IPS-NIHi11 (cell line): ENCODE measurements at regions not wholly inside any gene's neighbourhood (a gene's known extent, or its start where the extent isn't known, plus 50 kb on each side); places are given as distances from the start of the nearest gene placed in this dataset.

Experiments
- DNase-seq: peaks from one replicate; pipeline ENCODE4 v3.0.0; 2012; ENCODE audit warnings: mixed read lengths, low spot score

- peak; percentile 22 for DNase-seq
Observed at GRCh38 chr12:91577586-91578539, 395.2 kb upstream of the DCN start.

- no peak for DNase-seq
Observed at GRCh38 chr12:91576432-91576831, 393.8 kb upstream of the DCN start.

GRCh38 chr12:91575630-91576029 lies 393.0 kb upstream of the DCN start:
- no peak for DNase-seq

DNA sequence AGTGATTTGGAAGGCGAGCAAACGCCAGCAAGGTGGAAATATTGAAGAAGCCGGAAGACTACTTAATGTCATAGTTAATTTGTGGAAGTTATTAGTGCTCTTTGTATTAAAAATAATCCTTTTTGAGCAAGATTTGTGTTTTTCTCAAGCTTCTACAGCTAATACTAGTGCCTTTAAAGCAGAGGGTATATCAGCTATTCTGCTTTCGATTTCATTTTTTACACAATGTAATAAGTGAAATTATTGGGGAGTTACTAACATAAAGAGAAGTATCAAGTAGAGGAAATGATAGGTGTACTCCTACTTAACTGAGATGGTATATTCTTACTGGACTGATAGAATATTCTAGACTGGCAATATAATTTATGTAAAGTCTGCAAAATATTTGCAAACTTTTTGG lies 392.4 kb upstream of the DCN start:
- DNase-seq = no peak

GRCh38 chr12:91574391-91574790 lies 391.8 kb upstream of the DCN start:
- no peak for DNase-seq

- no peak for DNase-seq
Observed at GRCh38 chr12:91572869-91573268, 390.3 kb upstream of the DCN start.

- DNase-seq = no peak
Observed at GRCh38 chr12:91567100-91567485, 384.5 kb upstream of the DCN start.

DNA sequence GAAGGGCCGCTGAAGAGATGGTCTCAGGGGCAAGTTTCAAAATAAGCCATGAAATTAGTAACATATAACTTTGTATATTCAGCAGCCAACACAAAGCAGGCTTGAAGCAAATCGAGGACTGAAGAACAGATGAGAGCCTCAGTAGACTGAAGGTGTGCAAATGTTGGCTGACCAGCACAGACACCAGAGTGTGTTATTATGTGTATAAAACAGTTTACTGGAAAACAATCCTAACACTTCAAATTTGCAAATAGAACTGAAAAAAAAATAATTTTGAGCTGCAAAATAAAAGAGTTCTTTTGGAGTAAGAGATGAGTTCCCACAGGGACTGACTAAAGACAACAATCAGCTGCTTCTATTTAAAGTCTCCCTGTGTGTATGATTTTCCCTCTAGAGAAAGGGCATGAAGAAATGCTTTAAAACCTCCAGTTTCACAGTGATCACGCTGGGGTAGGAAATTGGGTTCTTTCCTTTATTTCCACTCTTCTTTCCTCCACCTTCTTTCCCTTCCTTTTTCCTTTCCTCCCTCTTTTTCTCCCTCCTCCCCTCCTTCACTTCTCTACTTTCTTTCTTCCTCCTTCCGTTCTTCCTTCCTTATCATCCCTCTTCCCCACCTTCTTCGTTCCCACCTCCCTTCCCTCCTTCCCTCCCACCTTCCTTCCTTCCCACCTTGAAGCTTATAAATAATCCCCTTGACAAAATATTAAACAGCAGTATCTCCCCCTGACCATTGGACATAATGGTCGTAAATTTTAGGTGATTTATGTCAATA lies 383.9 kb upstream of the DCN start:
- DNase-seq = no peak

- DNase-seq = no peak
Observed at GRCh38 chr12:91565846-91566245, 383.2 kb upstream of the DCN start.

- DNase-seq = no peak
Observed at GRCh38 chr12:91565246-91565645, 382.6 kb upstream of the DCN start.

GRCh38 chr12:91563011-91563765 lies 380.6 kb upstream of the DCN start:
- no peak for DNase-seq

- DNase-seq = no peak
Observed at GRCh38 chr12:91562476-91562875, 379.9 kb upstream of the DCN start.

DNA sequence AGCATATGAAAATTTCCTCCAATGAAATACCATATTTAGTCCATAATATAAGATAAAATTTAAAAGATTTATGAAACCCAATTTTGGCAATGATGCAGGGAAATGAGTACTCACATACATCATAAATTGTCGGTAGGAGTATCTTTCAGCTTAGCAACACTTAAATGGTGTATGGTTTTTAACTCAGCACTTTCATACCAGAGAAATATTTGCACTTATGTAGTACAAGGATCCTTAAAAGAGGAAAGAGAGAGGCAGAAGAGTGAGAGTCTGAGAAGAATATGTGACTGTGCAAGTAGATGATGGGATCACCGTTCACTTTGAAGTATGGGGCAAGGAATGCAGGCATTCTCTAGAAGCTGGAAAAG lies 379.3 kb upstream of the DCN start:
- DNase-seq = no peak

GRCh38 chr12:91561301-91561957 lies 378.8 kb upstream of the DCN start:
- DNase-seq = no peak

GRCh38 chr12:91556909-91557308 lies 374.3 kb upstream of the DCN start:
- DNase-seq = no peak

DNA sequence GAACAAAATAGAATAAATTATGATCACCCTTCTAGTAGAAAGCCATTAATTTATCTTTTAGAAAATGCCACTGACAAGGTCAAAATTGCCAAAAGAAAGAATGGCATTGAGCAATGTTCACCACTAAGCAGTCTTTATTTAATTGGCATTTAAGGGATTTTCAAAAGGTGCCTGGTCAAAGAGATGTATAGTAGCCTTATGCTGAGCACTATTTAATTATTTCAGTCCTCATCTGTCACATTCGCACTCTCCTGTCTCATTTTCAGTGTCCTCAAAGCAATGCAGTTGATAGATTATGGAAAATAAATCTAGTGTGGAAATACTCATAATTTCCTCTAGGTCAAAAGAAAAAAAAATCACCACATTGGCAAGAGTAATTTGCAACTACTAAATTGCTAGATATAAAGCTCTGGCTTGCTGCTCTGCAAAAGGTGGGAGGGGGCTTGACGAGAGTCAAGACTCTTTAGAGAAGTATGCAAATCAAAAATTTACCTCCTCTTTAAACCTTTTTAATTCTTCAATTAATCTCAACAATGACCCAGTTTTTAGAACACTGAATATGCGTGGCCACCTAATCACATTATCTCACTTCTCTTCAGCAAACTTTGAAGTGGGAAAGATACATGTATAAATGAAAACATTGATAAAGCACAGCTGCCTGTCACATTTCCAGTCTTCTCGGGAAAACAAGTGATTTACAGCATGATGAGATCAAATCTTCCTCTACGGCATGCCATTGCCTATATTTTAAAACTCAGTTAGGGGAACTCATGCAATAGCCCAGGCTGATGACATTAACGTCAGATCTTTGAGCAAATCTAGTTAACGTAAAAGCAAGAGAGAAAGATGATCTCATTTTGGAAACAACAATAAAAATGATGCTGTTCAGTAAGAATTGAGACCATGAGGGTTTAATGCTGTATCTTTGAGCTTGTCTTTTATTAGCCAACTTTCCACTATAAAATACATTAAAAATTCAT lies 373.1 kb upstream of the DCN start:
- no peak for DNase-seq

DNA sequence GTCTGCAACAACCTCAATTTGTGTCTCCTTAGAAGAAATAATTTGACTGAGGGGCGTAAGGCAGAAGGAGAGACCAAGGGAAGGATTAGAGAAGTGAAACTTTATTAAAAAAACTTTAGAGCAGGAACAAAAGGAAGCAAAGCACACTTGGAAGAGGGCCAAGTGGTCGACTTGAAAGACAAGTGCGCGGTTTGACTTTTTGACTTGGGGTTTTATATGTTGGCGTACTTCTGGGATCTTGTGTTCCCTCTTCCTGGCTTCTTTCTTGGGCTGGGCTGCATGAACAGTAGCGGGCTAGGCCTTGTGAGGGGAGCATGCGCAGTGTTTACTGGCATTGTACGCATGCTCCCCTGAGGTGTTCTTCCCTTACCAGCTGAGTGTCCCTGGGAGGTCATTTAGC lies 369.3 kb upstream of the DCN start:
- DNase-seq = no peak

- no peak for DNase-seq
Observed at GRCh38 chr12:91551242-91551641, 368.6 kb upstream of the DCN start.

- no peak for DNase-seq
Observed at GRCh38 chr12:91542666-91543065, 360.0 kb upstream of the DCN start.

- no peak for DNase-seq
Observed at GRCh38 chr12:91542067-91542466, 359.4 kb upstream of the DCN start.

GRCh38 chr12:91538418-91538817 lies 355.8 kb upstream of the DCN start:
- no peak for DNase-seq
